ENCODE measurements at regions not wholly inside any gene's neighbourhood (a gene's known extent, or its start where the extent isn't known, plus 50 kb on each side); places are given as distances from the start of the nearest gene placed in this dataset.
"Not testable (repeated sequence)": the region's sequence is repeated elsewhere in the genome, so short reads cannot be mapped to it uniquely, and the experiment has no call there.

DNA sequence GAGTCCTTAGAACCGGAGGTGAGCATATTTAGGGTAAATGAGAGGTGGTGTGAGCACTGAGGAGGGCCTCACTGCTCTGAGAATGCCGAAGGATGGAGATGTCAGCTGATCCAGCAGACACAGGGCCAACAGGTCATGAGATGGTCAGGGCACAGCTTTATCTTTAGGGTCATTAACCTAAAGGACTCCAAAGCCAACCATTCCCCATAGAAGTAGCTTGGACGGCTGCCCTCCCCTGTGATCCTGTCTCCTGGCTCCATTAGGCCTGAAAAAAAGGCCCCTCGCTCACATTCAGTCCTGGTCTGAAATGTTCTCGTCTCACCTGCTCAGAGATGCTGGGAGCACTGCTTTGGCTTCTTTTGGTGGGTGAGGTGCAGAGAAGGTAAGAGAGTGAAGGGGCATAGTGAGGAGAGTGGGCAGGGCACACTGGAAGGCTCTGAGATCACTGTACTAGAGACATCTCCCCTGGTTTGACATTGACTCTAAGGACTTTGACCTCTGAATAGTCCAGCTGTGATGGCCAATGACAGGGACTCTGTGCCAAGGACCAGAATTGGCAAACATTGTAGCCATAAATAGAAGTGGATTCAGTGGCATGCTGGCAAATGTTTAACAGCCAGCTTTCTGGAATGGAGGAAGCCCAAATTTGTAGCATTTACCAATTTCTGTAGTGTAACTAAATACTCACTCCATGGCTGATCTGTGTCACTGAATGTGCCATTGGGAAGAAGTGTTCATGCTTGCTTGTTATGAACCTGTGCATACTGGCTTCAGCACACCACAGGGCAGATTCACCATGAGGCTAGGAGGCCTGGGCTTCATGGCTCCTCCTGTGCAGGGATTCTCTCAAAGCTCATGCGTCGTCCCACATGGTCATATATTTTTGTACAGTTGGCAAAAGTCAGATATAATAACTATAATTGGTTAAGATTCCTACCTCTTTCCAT, 76.2 kb upstream of the MRPS22 start:
- no peaks in the 10 kb centered on the region for H3K36me3 ChIP-seq
- no peaks in the 10 kb centered on the region for H3K27me3 ChIP-seq
- peak in 1 of 2 donors; percentile 25 for DNase-seq (ENCODE audit: low spot score in 2 of 2)
- H3K4me1 ChIP-seq: no peaks in the 10 kb centered on the region
- H3K9me3 ChIP-seq: no peaks in the 10 kb centered on the region
- H3K27ac ChIP-seq: no peak overlapping the region
- TF ChIP-seq, protein P1, sequence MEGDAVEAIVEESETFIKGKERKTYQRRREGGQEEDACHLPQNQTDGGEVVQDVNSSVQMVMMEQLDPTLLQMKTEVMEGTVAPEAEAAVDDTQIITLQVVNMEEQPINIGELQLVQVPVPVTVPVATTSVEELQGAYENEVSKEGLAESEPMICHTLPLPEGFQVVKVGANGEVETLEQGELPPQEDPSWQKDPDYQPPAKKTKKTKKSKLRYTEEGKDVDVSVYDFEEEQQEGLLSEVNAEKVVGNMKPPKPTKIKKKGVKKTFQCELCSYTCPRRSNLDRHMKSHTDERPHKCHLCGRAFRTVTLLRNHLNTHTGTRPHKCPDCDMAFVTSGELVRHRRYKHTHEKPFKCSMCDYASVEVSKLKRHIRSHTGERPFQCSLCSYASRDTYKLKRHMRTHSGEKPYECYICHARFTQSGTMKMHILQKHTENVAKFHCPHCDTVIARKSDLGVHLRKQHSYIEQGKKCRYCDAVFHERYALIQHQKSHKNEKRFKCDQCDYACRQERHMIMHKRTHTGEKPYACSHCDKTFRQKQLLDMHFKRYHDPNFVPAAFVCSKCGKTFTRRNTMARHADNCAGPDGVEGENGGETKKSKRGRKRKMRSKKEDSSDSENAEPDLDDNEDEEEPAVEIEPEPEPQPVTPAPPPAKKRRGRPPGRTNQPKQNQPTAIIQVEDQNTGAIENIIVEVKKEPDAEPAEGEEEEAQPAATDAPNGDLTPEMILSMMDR (IDR thresholded peaks at IDR 0.05): no peak
- H3K4me3 ChIP-seq: no peak overlapping the region
- intact Hi-C loops (cut with DNase I): no loop called here

DNA sequence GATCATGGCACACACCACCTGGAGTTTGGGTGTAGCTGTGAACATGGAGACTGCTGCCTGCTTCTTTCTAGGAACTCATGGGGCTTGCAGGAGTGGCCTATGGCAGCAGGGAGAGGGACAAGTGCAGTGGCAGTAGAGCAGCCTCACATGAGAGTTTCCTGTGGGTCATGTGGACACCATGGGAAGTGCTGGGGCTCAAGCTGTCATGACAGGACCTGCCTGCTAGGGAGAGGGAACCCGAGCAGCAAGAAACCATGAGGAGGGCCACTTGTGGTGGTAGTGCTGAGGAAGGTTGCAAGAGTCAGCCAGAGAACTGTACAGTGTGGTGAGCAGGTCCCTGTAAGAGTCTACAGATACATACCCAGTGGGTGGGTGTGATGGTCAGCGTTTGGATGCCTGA, 73.8 kb upstream of the MRPS22 start:
- no peaks in the 10 kb centered on the region for H3K4me1 ChIP-seq
- H3K36me3 ChIP-seq: no peaks in the 10 kb centered on the region
- H3K27me3 ChIP-seq: no peaks in the 10 kb centered on the region
- no peak overlapping the region for H3K4me3 ChIP-seq
- H3K9me3 ChIP-seq: no peaks in the 10 kb centered on the region
- no peak overlapping the region for H3K27ac ChIP-seq
- peak in 1 of 2 donors; percentile 31 for DNase-seq (ENCODE audit: low spot score in 2 of 2)
- TF ChIP-seq, protein P1 (IDR thresholded peaks at IDR 0.05): no peak
- intact Hi-C loops (cut with DNase I): no loop called here

DNA sequence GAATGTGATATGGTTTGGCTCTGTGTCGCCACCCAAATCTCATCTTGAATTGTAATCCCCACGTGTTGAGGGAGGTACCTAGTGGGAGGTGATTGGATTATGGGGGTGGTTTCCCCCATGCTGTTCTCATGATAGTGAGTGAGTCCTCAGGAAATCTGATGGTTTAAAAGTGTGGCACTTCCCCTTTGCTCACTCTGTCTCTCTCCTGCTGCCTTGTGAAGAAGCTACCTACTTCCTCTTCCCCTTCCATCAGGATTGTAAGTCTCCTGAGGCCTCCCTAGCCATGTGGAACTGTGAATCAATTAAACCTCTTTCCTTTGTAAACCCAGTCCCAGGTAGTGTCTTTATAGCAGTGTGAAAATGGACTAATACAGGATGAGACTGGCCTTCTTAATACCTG, 73.2 kb upstream of the MRPS22 start:
- H3K36me3 ChIP-seq; intact Hi-C loops (cut with DNase I); H3K27ac ChIP-seq: not testable (repeated sequence)

DNA sequence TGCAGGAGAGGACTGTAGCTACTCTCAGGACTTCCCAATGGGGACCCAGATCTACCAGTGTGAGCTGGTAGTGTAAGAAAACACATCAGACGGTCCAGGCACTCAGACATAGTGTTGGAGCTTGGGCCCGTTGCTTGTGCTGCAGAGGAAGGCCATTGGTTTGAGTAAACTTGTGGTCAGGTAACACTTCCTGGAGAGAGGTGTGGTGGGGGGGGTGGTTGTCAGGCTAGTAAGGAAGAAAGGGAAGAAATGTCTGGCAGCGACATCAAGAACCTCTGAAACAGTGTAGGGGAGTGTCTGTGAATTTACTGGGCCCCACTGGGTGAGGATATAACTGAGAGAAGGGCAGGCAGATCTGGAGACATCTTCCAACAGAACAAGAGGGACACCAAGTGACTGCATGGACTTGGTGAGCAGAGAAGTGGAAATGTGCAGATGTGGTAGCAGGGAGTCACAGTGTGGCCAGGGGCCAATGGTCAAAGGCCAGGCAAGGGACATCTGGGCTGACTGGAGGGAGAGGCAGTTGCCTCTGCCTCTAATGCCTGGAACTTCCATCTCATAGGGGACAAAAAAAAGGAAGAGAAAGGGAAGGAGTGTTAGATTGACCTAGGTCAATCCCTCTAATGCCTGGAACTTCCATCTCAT, 63.7 kb upstream of the MRPS22 start:
- DNase-seq (ENCODE audit: low spot score in 2 of 2): no peak

More for the DNA sequence above, 73.2 kb upstream of the MRPS22 start:
- not testable (repeated sequence) for DNase-seq (ENCODE audit: low spot score in 2 of 2); H3K9me3 ChIP-seq; H3K4me1 ChIP-seq; H3K4me3 ChIP-seq; H3K27me3 ChIP-seq

DNA sequence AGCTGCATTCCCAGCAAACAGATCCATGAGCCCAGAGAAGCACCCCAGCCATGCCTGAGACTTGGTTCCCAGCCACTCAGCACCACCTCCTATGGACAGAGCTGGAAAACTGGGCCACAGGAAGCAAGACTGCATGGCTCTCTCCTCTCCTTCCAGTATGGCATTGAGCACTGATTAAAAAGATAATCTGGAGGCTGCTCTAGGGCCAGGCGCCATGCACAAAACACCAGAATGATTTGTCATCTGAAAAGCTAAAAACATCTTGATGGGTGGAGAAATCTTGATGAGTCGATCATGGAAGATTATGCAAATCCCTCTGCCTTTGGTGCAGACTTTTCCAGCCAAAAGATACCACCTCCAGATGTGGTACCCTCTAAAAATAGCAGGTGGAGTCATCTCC, 62.7 kb upstream of the MRPS22 start:
- TF ChIP-seq, protein P1 (IDR thresholded peaks at IDR 0.05): no peak
- intact Hi-C loops (cut with DNase I): no loop called here
- H3K36me3 ChIP-seq: no peaks in the 10 kb centered on the region
- no peak overlapping the region for H3K27ac ChIP-seq
- no peaks in the 10 kb centered on the region for H3K4me1 ChIP-seq
- H3K4me3 ChIP-seq: no peak overlapping the region
- no peaks in the 10 kb centered on the region for H3K27me3 ChIP-seq
- no peak for DNase-seq (ENCODE audit: low spot score in 2 of 2)
- peaks cover 0 to 7% of the 10 kb centered on the region in 2 donors for H3K9me3 ChIP-seq

More for the DNA sequence above, 63.7 kb upstream of the MRPS22 start:
- Histone ChIP-seq H3K9me3 (peaks cover 0 to 7% of the 10 kb centered on the region in 2 donors), H3K36me3 (no peaks in the 10 kb centered on the region), H3K4me1 (no peaks in the 10 kb centered on the region), H3K27ac (no peak overlapping the region), H3K27me3 (no peaks in the 10 kb centered on the region), H3K4me3 (no peak overlapping the region)
- TF ChIP-seq, protein P1 (IDR thresholded peaks at IDR 0.05): no peak
- intact Hi-C loops (cut with DNase I): no loop called here

Data from ascending aorta (tissue), 2 donors.